Nephron (organoid): ENCODE measurements at regions not wholly inside any gene's neighbourhood (a gene's known extent, or its start where the extent isn't known, plus 50 kb on each side); places are given as distances from the start of the nearest gene placed in this dataset.
A peak's percentile ranks its signal among the peaks of the same experiment; 100 is the strongest.

Source experiments
- H3K27ac Mint-ChIP-seq, 3 experiments: 2 replicates each; pipeline ENCODE4 v1.8.0; 2020; ENCODE audit warnings: mixed read lengths in 3 of 3, mild to moderate bottlenecking in 2 of 3, moderate library complexity in 1 of 3
- H3K27me3 Mint-ChIP-seq: 2 replicates; pipeline ENCODE4 v1.8.0; 2021; ENCODE audit warnings: low read depth, mild to moderate bottlenecking, moderate library complexity, mixed read lengths
- H3K36me3 Mint-ChIP-seq: 2 replicates; pipeline ENCODE4 v1.8.0; 2020; ENCODE audit warnings: low read depth, mixed read lengths
- H3K4me1 Mint-ChIP-seq: 2 replicates; pipeline ENCODE4 v1.8.0; 2020; ENCODE audit warnings: mixed read lengths
- H3K4me3 Mint-ChIP-seq, 3 experiments: 2 replicates each; pipeline ENCODE4 v1.8.0; 2020; ENCODE audit warnings: mild to moderate bottlenecking in 3 of 3, mixed read lengths in 3 of 3, moderate library complexity in 2 of 3
- H3K9me3 Mint-ChIP-seq: 2 replicates; pipeline ENCODE4 v1.8.0; 2020; ENCODE audit warnings: mixed read lengths
- TF ChIP-seq, protein P1 (sequence below), 3 experiments: fragments of 200-600 bp; sonication (generic); IDR thresholded peaks; one replicate each; pipeline ENCODE4 v1.5.0; 2021; ENCODE audit warnings: antibody characterized with exemption in 3 of 3; ENCODE audit not compliant: unreplicated experiment in 3 of 3

DNA sequence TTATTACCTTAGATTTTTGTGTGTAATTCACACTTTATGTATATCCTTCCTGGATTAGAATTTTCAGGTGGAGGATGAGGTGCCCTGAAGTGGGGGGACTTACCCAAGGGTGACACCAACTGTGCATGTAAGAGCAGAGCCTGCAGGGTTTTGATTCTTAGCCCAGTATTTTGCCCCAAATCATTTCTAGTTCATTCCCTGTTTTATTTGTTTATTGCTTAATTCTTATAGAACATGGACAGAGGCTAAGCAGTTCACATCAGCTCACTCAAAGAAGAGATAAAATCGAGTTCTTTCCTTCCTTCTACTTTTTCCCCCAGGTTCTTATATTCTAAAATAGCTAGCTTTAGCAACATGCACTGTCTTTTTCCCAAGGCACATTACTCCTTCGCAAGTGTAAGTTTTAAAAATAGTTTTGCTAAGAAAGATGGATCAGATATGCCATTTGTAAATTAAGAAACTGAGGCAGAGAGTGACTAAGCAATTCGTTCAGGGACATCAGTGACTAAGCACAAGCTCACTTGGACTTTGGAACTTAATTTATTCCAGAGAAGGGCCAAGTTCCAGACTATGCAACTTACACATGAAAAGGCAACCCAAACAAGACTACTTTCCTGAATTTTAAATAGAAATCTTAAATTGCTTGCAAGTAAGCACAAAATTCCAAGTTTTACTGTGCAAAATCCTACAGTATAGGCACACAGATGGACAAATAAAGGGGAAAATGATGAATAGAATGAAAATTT, 427.9 kb upstream of the POU3F3 start:
- no peak overlapping the region for H3K4me3 Mint-ChIP-seq
- peaks cover 5% of the 10 kb centered on the region for H3K4me1 Mint-ChIP-seq
- no peaks in the 10 kb centered on the region for H3K9me3 Mint-ChIP-seq
- TF ChIP-seq, protein P1, sequence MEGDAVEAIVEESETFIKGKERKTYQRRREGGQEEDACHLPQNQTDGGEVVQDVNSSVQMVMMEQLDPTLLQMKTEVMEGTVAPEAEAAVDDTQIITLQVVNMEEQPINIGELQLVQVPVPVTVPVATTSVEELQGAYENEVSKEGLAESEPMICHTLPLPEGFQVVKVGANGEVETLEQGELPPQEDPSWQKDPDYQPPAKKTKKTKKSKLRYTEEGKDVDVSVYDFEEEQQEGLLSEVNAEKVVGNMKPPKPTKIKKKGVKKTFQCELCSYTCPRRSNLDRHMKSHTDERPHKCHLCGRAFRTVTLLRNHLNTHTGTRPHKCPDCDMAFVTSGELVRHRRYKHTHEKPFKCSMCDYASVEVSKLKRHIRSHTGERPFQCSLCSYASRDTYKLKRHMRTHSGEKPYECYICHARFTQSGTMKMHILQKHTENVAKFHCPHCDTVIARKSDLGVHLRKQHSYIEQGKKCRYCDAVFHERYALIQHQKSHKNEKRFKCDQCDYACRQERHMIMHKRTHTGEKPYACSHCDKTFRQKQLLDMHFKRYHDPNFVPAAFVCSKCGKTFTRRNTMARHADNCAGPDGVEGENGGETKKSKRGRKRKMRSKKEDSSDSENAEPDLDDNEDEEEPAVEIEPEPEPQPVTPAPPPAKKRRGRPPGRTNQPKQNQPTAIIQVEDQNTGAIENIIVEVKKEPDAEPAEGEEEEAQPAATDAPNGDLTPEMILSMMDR (IDR thresholded peaks at IDR 0.05; ENCODE audit: unreplicated experiment in 3 of 3): no peak
- no peak overlapping the region for H3K27ac Mint-ChIP-seq
- peaks cover 5% of the 10 kb centered on the region for H3K27me3 Mint-ChIP-seq
- H3K36me3 Mint-ChIP-seq: no peaks in the 10 kb centered on the region

DNA sequence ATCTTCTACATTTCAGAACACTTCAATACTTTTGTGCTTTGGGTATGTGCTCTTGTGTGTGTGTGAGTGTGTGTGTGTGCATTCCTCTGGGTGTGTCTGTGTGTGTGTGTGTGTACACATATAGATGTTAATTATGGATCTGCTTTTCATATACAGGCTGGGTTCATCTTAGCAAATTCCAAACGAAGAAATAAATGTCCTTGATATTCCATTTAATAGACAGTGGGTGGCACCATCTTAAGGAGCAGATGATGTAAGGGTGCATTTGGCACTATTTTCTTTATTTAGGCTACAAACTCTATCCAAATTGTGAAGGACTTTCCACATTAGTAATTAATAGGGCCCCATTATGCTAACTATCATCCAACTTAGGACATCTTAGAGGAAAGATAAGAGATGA, 425.8 kb upstream of the POU3F3 start:
- TF ChIP-seq, protein P1 (IDR thresholded peaks at IDR 0.05; ENCODE audit: unreplicated experiment in 3 of 3): no peak
- H3K27me3 Mint-ChIP-seq: peaks cover 9% of the 10 kb centered on the region
- H3K4me3 Mint-ChIP-seq: no peak overlapping the region

DNA sequence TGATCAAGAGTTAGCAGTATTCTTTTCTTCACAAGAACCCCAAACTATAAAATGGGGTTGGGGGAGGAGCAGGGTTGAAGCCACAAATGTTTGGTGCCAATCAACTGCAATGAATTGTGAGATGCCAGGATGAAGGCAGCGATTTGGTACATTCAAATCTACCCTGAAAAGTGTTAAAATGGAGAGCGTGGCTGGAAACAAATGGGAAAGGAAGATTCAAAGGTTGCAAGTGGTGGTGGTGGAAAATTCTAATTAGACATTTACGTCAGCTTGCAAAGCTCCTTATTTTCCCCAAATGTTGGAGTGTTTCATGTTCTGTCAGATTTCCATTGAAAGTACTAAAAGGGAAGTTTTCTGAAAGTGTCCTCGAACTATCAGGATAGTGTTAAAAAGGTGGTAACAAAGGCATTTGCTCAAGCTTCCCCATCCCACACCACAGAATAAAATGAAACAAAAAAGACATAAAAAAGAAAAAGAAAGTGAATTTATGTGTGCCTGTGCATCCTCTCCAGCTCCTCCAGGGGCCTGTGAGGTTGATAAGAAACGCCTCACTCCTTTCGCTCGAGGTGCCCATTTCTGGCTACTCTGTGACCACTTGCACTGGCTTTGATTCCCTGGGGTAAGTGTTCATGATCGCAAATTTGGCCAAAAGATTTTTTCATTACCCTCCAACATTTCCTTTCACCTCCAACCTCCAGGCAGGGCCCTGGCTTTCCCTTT, 424.1 kb upstream of the POU3F3 start:
- Mint-ChIP-seq H3K27me3 (peaks cover 9% of the 10 kb centered on the region), H3K4me1 (peaks cover 32% of the 10 kb centered on the region), H3K27ac (peak overlapping the region; percentile 33 to 68 (median 53)), H3K4me3 (no peak overlapping the region), H3K9me3 (no peaks in the 10 kb centered on the region), H3K36me3 (no peaks in the 10 kb centered on the region)
- TF ChIP-seq, protein P1 (IDR thresholded peaks at IDR 0.05; ENCODE audit: unreplicated experiment in 3 of 3): no peak

More for the DNA sequence above, 425.8 kb upstream of the POU3F3 start:
- peaks cover 16% of the 10 kb centered on the region for H3K4me1 Mint-ChIP-seq
- H3K27ac Mint-ChIP-seq: no peak overlapping the region
- no peaks in the 10 kb centered on the region for H3K9me3 Mint-ChIP-seq
- H3K36me3 Mint-ChIP-seq: no peaks in the 10 kb centered on the region

DNA sequence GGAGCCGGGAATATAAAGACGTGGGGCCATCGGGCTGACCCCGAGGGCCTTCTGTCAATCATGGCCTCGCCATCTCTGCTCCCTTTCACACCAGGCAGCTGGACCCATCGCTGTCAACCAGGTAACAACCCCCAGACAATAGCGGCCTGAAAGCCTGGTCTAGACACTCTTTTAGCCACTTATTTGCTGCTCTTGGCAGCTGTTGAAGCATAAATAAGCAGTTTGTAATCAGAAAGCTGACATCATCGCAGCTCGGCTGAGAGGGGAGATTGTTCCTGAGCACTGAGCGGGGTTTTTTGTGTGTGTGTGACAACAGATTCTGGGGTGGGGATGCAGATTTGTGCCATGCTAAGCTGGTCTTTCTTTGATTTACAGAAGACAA, 423.6 kb upstream of the POU3F3 start:
- Mint-ChIP-seq H3K4me3 (no peak overlapping the region), H3K27me3 (peaks cover 9% of the 10 kb centered on the region), H3K36me3 (no peaks in the 10 kb centered on the region), H3K9me3 (no peaks in the 10 kb centered on the region), H3K27ac (peak overlapping the region; percentile 33 to 68 (median 53)), H3K4me1 (peaks cover 32% of the 10 kb centered on the region)
- TF ChIP-seq, protein P1 (IDR thresholded peaks at IDR 0.05; ENCODE audit: unreplicated experiment in 3 of 3): no peak

DNA sequence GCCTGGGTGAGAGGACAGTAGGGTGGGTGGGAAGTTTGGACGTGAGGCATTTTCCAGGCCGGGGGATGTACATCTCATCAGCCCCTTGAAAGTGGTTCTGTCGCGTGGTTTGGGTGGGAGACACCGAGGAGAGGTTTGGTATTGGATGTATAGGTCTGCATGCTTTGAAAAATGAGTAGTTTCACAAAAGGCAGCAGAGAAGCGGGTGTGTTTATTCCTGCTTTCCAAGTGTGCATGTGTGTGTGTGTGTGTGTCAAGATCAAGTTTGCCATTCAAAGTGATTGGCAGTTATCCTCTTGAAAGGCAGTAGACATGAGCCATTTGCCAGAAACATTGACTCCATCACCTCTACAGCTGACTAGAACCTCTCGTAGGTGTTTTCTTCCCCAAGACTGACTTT, 423.1 kb upstream of the POU3F3 start:
- Mint-ChIP-seq H3K27ac (peak overlapping the region in 1 of 3 experiments; percentile 53), H3K27me3 (peaks cover 9% of the 10 kb centered on the region), H3K4me3 (no peak overlapping the region), H3K9me3 (no peaks in the 10 kb centered on the region), H3K4me1 (peaks cover 32% of the 10 kb centered on the region), H3K36me3 (no peaks in the 10 kb centered on the region)
- TF ChIP-seq, protein P1 (IDR thresholded peaks at IDR 0.05; ENCODE audit: unreplicated experiment in 3 of 3): no peak
